Hematopoietic multipotent progenitor cell treated with erythropoietin and hydrocortisone succinate and interleukin-3 and kit ligand, for 15 days (in vitro differentiated cells): ENCODE measurements at regions not wholly inside any gene's neighbourhood (a gene's known extent, or its start where the extent isn't known, plus 50 kb on each side); places are given as distances from the start of the nearest gene placed in this dataset.
"Not testable (repeated sequence)": the region's sequence is repeated elsewhere in the genome, so short reads cannot be mapped to it uniquely, and the experiment has no call there.

Experiments used
- DNase-seq: peaks from one replicate; pipeline ENCODE4 v3.0.0-alpha.2; 2015; ENCODE audit warnings: low spot score

DNA sequence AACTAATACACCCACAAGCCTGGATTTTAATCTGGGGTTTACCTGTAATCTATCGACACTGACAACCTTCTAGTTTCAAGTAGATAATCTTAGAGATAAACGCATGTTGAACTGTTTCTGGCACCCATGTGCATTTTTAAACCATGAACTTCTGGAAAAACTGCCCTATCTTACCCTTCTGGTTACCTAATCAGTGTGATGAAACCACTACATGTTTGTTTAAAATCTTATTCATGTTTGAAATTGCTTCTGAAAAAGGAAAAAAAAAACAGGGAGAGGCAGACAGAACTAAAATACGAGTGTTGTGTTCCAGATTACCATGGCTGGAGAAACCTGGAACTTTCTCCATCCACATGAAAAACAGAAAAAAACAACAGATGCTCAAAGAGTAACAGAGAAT is 139.3 kb downstream of the MID1IP1 start:
- DNase-seq: no peak

DNA sequence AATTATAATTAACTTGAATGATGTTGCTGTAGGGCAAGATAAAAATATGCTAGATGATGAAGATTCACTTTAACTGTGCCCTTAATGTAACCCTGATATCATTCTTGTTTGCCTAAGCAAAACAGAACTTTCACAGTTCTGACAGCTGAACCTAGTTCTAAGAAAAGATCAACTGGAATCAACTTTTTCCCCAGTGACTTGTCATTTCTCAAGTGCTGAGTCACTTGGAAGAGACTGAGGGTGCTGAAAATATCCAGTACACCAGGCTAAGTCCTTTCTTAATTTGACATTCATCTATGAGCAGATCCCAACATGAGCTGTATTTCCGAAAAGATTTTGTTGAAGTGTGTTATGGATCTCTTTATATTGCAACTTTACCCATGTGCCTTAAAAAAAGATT is 140.4 kb downstream of the MID1IP1 start:
- no peak for DNase-seq

DNA sequence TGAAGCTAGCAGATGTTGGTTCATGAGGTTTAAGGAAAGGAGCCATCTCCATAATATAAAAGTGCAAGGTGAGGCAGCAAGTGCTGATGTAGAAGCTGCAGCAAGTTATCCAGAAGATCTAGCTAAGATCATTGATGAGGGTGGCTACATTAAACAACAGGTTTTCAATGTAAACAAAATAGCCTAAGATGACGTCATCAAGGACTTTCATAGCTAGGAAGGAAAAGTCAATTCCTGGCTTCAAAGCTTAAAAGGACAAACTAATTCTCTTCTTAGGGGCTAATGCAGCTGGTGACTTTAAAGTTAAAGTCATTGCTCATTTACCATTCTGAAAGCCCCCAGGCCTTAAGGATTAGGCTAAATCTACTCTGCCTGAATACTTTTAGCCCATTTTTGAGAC is 141.9 kb downstream of the MID1IP1 start:
- DNase-seq: no peak

- DNase-seq: no peak
Observed at GRCh38 chrX:38948046-38948445, 146.8 kb downstream of the MID1IP1 start.

GRCh38 chrX:38954520-38954919 is 153.3 kb downstream of the MID1IP1 start:
- DNase-seq: no peak

DNA sequence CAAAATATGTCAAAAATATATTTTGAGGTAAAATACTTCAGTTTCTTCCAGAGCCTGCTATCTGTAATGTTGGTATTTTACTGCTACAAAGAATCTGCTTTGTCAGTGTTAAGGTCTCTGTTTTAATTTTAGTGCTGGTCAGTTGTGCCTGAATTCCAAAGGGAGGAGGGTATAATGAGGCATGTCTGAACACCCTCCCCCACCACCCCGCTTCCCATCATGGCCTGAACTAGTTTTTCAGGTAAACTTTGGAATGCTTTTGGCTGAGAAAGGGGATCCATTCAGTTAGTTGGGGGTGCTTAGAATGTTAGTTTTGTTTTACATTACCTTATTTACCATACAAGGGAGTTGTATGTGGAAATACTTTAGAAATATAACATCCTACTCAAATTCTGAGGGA is 158.5 kb downstream of the MID1IP1 start:
- DNase-seq: no peak

GRCh38 chrX:38960137-38960536 is 158.9 kb downstream of the MID1IP1 start:
- no peak for DNase-seq

- no peak for DNase-seq
Observed at GRCh38 chrX:38961936-38962335, 160.7 kb downstream of the MID1IP1 start.

DNA sequence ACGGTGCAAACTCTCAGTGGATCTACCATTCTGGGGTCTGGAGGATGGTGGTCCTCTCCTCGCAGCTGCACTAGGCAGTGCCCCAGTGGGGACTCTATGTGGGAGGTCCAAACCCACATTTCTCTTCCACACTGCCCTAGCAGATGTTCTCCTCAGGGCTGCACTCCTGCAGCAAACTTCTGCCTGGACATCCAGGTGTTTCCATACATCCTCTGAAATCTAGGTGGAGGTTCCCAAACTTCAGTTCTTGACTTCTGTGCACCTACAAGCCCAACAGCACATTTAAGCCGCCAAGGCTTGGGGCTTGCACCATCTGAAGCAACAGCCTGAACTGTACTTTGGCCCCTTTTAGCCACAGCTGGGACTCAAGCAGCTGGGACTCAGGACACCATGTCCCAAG is 162.0 kb downstream of the MID1IP1 start:
- not testable (repeated sequence) for DNase-seq

GRCh38 chrX:38965888-38966287 is 164.6 kb downstream of the MID1IP1 start:
- no peak for DNase-seq

DNA sequence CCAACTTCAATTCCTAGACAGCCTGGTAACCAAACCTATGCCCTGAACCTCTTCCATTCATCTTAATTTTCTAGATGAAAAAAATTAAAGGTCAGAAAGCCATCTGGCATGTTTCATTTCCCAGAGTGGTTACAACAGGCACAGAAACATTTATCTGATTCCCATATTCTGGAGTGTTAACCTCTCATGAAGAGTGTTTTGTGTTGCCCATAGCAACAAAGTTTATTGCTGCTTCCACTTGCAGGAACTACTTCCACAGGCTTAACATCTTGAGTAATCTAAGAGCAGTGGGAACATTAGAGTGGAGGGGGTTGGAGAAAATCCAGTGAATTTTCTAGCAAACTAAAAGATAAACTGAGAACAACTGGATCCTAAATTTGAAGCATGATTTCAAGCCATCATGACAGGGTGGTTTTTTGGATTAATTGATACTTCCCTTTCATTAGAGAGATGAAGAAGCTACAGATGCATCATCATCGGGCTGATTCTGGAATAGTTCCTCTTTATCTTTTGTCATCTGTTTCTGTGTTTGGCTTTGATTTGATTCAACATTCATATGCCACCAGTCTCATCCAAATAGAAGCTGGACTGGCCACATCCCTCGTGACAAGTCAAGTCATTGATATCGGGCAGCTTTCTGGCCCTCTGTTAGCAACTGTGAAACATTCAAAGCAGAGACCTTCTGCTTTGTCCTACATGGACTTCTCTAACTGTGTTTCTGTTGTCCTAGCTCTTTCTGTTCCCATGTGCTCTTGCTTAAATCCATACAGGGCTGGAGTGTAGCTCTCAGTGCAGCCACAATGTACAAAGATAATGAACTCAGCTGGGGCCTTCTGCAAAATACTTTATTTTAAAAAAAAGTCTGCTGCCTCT is 167.3 kb downstream of the MID1IP1 start:
- no peak for DNase-seq

GRCh38 chrX:38970074-38970473 is 168.8 kb downstream of the MID1IP1 start:
- DNase-seq: no peak

- DNase-seq: no peak
Observed at GRCh38 chrX:38970845-38971244, 169.6 kb downstream of the MID1IP1 start.

GRCh38 chrX:38973322-38973721 is 172.1 kb downstream of the MID1IP1 start:
- no peak for DNase-seq

DNA sequence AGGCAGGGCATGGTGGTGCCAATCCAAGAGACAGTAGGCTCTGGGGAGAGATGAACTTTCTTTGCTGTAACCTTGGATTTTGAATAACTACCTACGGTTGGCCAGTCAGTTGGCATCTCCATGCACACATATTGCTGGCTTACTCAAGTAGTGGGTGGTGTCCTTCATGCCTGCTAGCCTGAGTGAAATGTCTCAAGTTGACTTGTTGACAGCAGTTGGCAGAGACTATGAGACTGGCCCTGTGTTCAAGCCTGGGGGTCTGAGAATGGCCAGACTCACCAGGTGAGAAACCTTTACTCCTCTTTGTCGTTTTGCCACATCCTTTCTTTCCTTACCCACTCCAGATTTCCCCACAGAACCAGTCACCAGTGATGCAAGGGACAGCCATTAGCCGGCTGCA is 173.3 kb downstream of the MID1IP1 start:
- DNase-seq: no peak

- DNase-seq: no peak
Observed at GRCh38 chrX:38975368-38975942, 174.2 kb downstream of the MID1IP1 start.

DNA sequence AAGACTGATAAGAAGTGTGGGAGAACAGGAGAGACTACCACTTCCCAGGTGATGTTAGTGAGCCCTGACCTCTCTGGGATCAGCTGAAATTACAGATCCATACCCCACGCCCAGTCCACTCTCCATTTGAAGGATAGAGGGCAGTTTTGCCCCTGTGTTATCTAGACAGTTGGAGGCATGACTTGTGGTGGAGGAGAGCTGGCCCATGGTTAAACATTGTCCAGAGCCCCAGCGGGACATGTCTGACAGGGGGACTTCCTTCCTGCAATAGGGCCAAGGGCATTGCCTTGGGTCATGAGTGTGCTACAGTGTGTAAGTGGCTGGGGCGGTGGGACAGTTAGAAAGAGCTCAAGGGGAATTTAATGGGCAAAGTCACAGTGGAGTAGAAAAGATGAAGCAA is 181.1 kb downstream of the MID1IP1 start:
- no peak for DNase-seq

DNA sequence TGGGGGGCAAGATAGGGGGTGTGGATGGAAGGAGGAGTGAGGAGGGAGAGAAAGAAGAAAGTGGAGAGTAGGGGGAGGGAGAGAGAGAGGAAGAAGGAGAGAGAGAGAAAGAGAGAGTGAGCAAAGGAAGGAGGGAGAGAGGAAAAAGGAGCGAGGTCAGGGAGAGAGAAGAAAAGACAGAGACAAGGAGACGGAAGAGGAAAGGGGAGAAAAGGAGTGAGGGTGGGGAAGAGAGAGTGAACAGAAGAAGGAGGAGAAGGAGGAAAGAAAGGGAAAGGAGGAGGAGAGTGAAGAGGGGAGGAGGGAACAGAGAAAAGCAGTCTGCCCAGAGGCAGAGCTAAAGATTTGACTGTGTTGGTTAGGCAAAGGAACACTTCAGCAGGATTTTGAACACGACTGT is 181.6 kb downstream of the MID1IP1 start:
- no peak for DNase-seq

DNA sequence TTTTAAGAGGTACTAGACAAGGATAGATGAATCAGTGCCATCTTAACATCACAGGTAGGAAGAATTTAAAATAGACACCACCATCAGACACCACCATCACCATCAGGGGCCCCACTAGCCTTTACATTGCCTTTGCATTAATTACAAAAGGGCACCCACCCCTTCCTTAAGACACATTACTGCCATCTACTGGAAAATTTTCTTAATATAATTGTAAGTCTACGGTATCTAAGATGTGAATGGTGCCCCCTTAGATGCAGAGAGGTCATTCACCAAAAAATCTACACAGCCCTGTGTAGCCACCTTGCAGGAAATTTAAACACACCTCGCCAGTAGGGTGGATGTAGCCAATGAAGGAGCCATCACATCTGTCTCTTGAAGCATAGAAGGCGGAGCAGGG is 184.1 kb downstream of the MID1IP1 start:
- peak; percentile 47 for DNase-seq

GRCh38 chrX:38985945-38986344 is 184.7 kb downstream of the MID1IP1 start:
- no peak for DNase-seq

DNA sequence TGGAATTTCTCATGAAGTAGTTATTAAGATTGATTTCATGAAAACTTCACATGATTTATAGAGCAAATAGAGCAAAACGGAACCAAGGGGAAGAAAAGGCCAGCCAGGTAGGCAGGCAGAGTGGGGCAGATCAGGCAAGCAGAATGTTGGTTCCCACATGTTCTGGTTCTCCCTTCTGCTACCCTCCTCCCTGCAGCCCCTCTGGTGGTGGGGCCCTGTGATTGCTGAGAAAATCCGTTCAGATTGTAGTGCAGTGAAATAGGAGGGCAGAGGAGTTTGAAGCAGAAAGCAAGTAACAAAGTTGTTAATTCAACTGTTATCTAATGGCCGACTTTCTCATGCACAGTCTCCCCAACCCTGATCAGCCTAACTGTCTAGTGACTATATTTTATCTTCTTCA is 185.3 kb downstream of the MID1IP1 start:
- DNase-seq: no peak

- no peak for DNase-seq
Observed at GRCh38 chrX:38987198-38987651, 186.0 kb downstream of the MID1IP1 start.

DNA sequence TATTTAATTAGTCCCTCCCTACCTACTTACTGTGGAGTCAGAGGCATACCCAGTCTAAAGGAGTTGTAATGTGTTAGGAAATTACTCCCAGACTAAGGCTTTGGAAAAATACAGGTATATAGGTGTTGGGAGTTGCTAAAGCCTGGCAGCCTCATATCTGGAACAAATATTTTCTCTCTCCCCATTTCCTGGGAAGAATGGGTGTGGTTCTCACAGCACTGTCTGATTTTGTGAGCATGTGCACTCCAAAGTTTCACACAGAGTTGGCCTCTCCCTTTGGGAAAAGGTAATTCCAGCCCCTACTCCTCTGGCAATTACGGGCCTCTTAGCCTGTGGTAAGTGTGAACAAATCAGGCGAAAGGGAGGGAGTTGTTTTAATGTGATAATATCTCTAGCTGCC is 187.0 kb downstream of the MID1IP1 start:
- no peak for DNase-seq

- no peak for DNase-seq
Observed at GRCh38 chrX:38989076-38989475, 187.8 kb downstream of the MID1IP1 start.
